Heart left ventricle (tissue), 13 donors: ENCODE measurements at regions not wholly inside any gene's neighbourhood (a gene's known extent, or its start where the extent isn't known, plus 50 kb on each side); places are given as distances from the start of the nearest gene placed in this dataset.

ENCODE experiments used
- POLR2A ChIP-seq, 2 donors: fragments of 450-650 bp; IDR thresholded peaks; one replicate each; pipeline ENCODE4 v1.6.1; 2017; ENCODE audit warnings: antibody characterized with exemption in 2 of 2, mild to moderate bottlenecking in 2 of 2, moderate library complexity in 2 of 2
- TF ChIP-seq, protein P1 (sequence below), 12 donors: fragments of 200-600 bp; sonication (generic) in 4 of 12; IDR thresholded peaks; one replicate each; pipeline versions ENCODE4 v1.5.0 to v1.8.0; 2018 to 2022; ENCODE audit warnings: antibody characterized with exemption in 12 of 12, mild to moderate bottlenecking in 5 of 12
- donor health status: ischemic (EF 13 %, LVEDD 7.1; RV severe dilation, severe dysfunction).
- donor health status: DM: no; HTN: yes; CAD: no.
- donor health status: DM: no; HTN: no; CAD: no.
- donor health status: ischemic (EF 25% LVEDD 6.9; RV normal size, moderate dysfunction).
- donor health status: ischemic (EF 25% LVEDD 5.7; RV mildly dilated, moderate dysfunction).
- donor health status: ischemic (EF 35%, LVEDD 5.7; RV mildly dilated, moderate dysfunction).
- donor health status: nonischemic (EF 11% LVEDD 7.7; RV severe dilation, severe dysfunction).
- donor health status: DM: yes; HTN: yes; CAD: no.
- donor health status: PGD.
- donor health status: ischemic (EF 29% LVEDD 5.4; RV normal size, mild dysfunction).
- donor health status: nonischemic (EF 23%, LVEDD 6.1; RV moderate dilation, normal function).

DNA sequence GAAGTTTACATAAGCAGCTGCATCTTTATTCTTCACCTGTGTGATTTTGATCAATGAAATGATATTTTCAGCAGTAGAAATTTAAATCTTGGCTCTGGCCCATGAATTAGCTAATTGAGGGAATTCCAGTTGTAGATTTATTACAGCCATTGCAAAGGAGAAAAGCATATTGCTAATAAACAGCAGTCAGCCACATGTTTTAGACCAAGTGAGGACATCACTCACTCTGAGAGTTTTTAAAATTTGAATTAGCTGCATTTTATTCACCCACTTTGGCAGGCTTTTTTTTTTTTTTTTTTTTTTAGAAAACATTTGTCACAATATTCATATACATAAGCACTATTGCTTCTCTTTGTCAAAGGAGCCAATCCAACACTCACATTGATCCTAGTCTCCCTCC lies 479.4 kb upstream of the VRK2 start:
- TF ChIP-seq POLR2A (IDR thresholded peaks at IDR 0.05) = no peak
- TF ChIP-seq, protein P1, sequence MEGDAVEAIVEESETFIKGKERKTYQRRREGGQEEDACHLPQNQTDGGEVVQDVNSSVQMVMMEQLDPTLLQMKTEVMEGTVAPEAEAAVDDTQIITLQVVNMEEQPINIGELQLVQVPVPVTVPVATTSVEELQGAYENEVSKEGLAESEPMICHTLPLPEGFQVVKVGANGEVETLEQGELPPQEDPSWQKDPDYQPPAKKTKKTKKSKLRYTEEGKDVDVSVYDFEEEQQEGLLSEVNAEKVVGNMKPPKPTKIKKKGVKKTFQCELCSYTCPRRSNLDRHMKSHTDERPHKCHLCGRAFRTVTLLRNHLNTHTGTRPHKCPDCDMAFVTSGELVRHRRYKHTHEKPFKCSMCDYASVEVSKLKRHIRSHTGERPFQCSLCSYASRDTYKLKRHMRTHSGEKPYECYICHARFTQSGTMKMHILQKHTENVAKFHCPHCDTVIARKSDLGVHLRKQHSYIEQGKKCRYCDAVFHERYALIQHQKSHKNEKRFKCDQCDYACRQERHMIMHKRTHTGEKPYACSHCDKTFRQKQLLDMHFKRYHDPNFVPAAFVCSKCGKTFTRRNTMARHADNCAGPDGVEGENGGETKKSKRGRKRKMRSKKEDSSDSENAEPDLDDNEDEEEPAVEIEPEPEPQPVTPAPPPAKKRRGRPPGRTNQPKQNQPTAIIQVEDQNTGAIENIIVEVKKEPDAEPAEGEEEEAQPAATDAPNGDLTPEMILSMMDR (IDR thresholded peaks at IDR 0.05) = no peak
